ENCODE measurements at regions not wholly inside any gene's neighbourhood (a gene's known extent, or its start where the extent isn't known, plus 50 kb on each side); places are given as distances from the start of the nearest gene placed in this dataset.
"Not testable (repeated sequence)": the region's sequence is repeated elsewhere in the genome, so short reads cannot be mapped to it uniquely, and the experiment has no call there.

- no peak for DNase-seq (ENCODE audit: extremely low read depth, low read depth)
- H3K4me3 ChIP-seq (replicated peaks; ENCODE audit: low read depth, low read length): no peak overlapping the region
- no peak for TF ChIP-seq CTCF (IDR thresholded peaks at IDR 0.05; ENCODE audit: low read depth, low read length, missing control alignments)
Observed at GRCh38 chr6:16898640-16899396, 137.6 kb upstream of the ATXN1 start.

- no peak for DNase-seq (ENCODE audit: extremely low read depth, low read depth)
- H3K4me3 ChIP-seq (replicated peaks; ENCODE audit: low read depth, low read length): no peak overlapping the region
- TF ChIP-seq CTCF (IDR thresholded peaks at IDR 0.05; ENCODE audit: low read depth, low read length, missing control alignments): no peak
Observed at GRCh38 chr6:16897669-16898068, 136.4 kb upstream of the ATXN1 start.

GRCh38 chr6:16894301-16894700 lies 133.0 kb upstream of the ATXN1 start:
- DNase-seq (ENCODE audit: extremely low read depth, low read depth): no peak
- H3K4me3 ChIP-seq (replicated peaks; ENCODE audit: low read depth, low read length): no peak overlapping the region
- no peak for TF ChIP-seq CTCF (IDR thresholded peaks at IDR 0.05; ENCODE audit: low read depth, low read length, missing control alignments)

GRCh38 chr6:16891110-16891509 lies 129.8 kb upstream of the ATXN1 start:
- H3K4me3 ChIP-seq (replicated peaks; ENCODE audit: low read depth, low read length); DNase-seq (ENCODE audit: extremely low read depth, low read depth): not testable (repeated sequence)

- no peak for TF ChIP-seq CTCF (IDR thresholded peaks at IDR 0.05; ENCODE audit: low read depth, low read length, missing control alignments)
- no peak overlapping the region for H3K4me3 ChIP-seq (replicated peaks; ENCODE audit: low read depth, low read length)
- DNase-seq (ENCODE audit: extremely low read depth, low read depth): no peak
Observed at GRCh38 chr6:16885411-16886160, 124.3 kb upstream of the ATXN1 start.

- H3K4me3 ChIP-seq (replicated peaks; ENCODE audit: low read depth, low read length): no peak overlapping the region
- no peak for TF ChIP-seq CTCF (IDR thresholded peaks at IDR 0.05; ENCODE audit: low read depth, low read length, missing control alignments)
- no peak for DNase-seq (ENCODE audit: extremely low read depth, low read depth)
Observed at GRCh38 chr6:16884526-16884925, 123.3 kb upstream of the ATXN1 start.

- TF ChIP-seq CTCF (IDR thresholded peaks at IDR 0.05; ENCODE audit: low read depth, low read length, missing control alignments): no peak
- DNase-seq (ENCODE audit: extremely low read depth, low read depth): no peak
- H3K4me3 ChIP-seq (replicated peaks; ENCODE audit: low read depth, low read length): no peak overlapping the region
Observed at GRCh38 chr6:16883414-16883813, 122.2 kb upstream of the ATXN1 start.

Measured in HFF-Myc (cell line).